ENCODE measurements at regions not wholly inside any gene's neighbourhood (a gene's known extent, or its start where the extent isn't known, plus 50 kb on each side); places are given as distances from the start of the nearest gene placed in this dataset.
"Not testable (repeated sequence)": the region's sequence is repeated elsewhere in the genome, so short reads cannot be mapped to it uniquely, and the experiment has no call there.

DNA sequence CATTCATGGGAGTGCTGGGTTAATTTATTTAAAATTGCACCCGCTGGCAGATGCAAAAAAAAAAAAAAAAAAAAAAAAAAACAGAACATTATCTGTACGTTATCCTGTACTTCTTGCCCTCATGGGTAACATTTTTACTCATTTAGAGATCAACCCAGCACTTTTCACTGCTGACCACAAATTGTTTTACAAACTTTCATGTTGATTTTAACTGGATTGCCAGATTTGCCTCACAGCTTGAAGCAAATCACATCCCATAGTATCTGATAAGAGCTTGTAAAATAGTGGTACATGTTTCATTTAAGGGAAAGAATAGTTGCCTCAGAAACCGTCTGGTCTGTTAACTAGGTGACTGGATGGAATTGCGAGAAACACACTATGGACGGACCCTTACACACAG is 640.8 kb downstream of the TRIML1 start:
- Histone ChIP-seq H3K9ac (ENCODE audit: low read depth, low read length) (no peak overlapping the region), H3K36me3 (ENCODE audit: insufficient read depth, low read length) (no peaks in the 10 kb centered on the region), H3K4me1 (ENCODE audit: insufficient read depth, low read length) (no peaks in the 10 kb centered on the region), H3K9me3 (ENCODE audit: control insufficient read depth, insufficient read depth, low read length) (no peaks in the 10 kb centered on the region)

- Histone ChIP-seq H3K4me1 (ENCODE audit: insufficient read depth, low read length) (no peaks in the 10 kb centered on the region), H3K9ac (ENCODE audit: low read depth, low read length) (no peak overlapping the region), H3K9me3 (ENCODE audit: control insufficient read depth, insufficient read depth, low read length) (no peaks in the 10 kb centered on the region), H3K36me3 (ENCODE audit: insufficient read depth, low read length) (no peaks in the 10 kb centered on the region)
Measured at GRCh38 chr4:188780686-188781085, 641.4 kb downstream of the TRIML1 start.

GRCh38 chr4:188781655-188782054 is 642.4 kb downstream of the TRIML1 start:
- H3K36me3 ChIP-seq (ENCODE audit: insufficient read depth, low read length): no peaks in the 10 kb centered on the region
- H3K9ac ChIP-seq (ENCODE audit: low read depth, low read length): no peak overlapping the region
- no peaks in the 10 kb centered on the region for H3K9me3 ChIP-seq (ENCODE audit: control insufficient read depth, insufficient read depth, low read length)

GRCh38 chr4:188783175-188783574 is 643.9 kb downstream of the TRIML1 start:
- Histone ChIP-seq H3K9ac (ENCODE audit: low read depth, low read length) (no peak overlapping the region), H3K36me3 (ENCODE audit: insufficient read depth, low read length) (no peaks in the 10 kb centered on the region), H3K9me3 (ENCODE audit: control insufficient read depth, insufficient read depth, low read length) (no peaks in the 10 kb centered on the region), H3K4me1 (ENCODE audit: insufficient read depth, low read length) (no peaks in the 10 kb centered on the region)

More at GRCh38 chr4:188781655-188782054, 642.4 kb downstream of the TRIML1 start:
- no peaks in the 10 kb centered on the region for H3K4me1 ChIP-seq (ENCODE audit: insufficient read depth, low read length)

DNA sequence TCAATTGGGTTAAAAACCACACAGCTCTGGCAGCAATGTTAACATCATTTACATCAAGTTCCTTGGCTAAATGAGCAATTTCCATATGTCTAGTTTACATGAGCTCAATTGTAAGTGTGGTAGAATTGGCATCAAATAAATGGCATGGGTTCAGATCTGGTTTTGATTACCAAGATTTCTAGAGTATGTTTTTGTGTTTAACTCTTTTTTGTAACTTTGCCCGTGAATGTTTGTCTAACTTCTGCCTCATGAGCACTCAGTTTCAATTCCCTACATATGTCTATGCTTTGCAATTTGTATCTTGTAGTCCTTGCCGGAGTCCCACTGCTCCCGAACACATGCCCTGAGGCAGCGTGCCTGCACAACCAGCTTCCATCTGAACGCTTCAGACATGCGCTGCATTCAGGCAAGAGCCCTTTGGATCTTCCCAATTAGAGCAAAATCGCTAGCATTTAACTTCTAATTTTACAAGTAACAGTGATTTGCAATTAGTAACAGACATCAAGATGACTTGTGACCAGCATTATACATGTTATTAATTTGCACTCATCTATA is 644.4 kb downstream of the TRIML1 start:
- no peaks in the 10 kb centered on the region for H3K4me1 ChIP-seq (ENCODE audit: insufficient read depth, low read length)
- no peaks in the 10 kb centered on the region for H3K9me3 ChIP-seq (ENCODE audit: control insufficient read depth, insufficient read depth, low read length)
- H3K36me3 ChIP-seq (ENCODE audit: insufficient read depth, low read length): no peaks in the 10 kb centered on the region
- no peak overlapping the region for H3K9ac ChIP-seq (ENCODE audit: low read depth, low read length)

DNA sequence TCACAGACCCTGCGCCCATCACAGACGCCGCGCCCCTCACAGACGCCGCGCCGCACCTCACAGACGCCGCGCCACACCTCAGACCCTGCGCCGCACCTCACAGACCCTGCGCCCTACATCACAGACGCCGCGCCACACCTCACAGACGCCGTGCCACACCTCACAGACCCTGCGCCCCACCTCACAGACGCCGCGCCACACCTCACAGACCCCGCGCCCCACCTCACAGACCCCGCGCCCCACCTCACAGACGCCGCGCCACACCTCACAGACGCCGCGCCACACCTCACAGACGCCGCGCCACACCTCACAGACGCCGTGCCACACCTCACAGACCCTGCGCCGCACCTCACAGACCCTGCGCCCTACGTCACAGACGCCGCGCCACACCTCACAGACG is 657.4 kb downstream of the TRIML1 start:
- not testable (repeated sequence) for H3K9me3 ChIP-seq (ENCODE audit: control insufficient read depth, insufficient read depth, low read length)

GRCh38 chr4:188797011-188797410 is 657.8 kb downstream of the TRIML1 start:
- H3K9me3 ChIP-seq (ENCODE audit: control insufficient read depth, insufficient read depth, low read length); H3K36me3 ChIP-seq (ENCODE audit: insufficient read depth, low read length); H3K4me1 ChIP-seq (ENCODE audit: insufficient read depth, low read length); H3K9ac ChIP-seq (ENCODE audit: low read depth, low read length): not testable (repeated sequence)

More for the DNA sequence above, 657.4 kb downstream of the TRIML1 start:
- H3K9ac ChIP-seq (ENCODE audit: low read depth, low read length); H3K4me1 ChIP-seq (ENCODE audit: insufficient read depth, low read length); H3K36me3 ChIP-seq (ENCODE audit: insufficient read depth, low read length): not testable (repeated sequence)

GRCh38 chr4:188804861-188805260 is 665.6 kb downstream of the TRIML1 start:
- Histone ChIP-seq H3K9me3 (ENCODE audit: control insufficient read depth, insufficient read depth, low read length) (no peaks in the 10 kb centered on the region), H3K36me3 (ENCODE audit: insufficient read depth, low read length) (no peaks in the 10 kb centered on the region), H3K4me1 (ENCODE audit: insufficient read depth, low read length) (no peaks in the 10 kb centered on the region), H3K9ac (ENCODE audit: low read depth, low read length) (no peak overlapping the region)

- no peaks in the 10 kb centered on the region for H3K36me3 ChIP-seq (ENCODE audit: insufficient read depth, low read length)
- H3K4me1 ChIP-seq (ENCODE audit: insufficient read depth, low read length): no peaks in the 10 kb centered on the region
- no peak overlapping the region for H3K9ac ChIP-seq (ENCODE audit: low read depth, low read length)
- no peaks in the 10 kb centered on the region for H3K9me3 ChIP-seq (ENCODE audit: control insufficient read depth, insufficient read depth, low read length)
Measured at GRCh38 chr4:188811121-188811520, 671.9 kb downstream of the TRIML1 start.

GRCh38 chr4:188812644-188813043 is 673.4 kb downstream of the TRIML1 start:
- H3K36me3 ChIP-seq (ENCODE audit: insufficient read depth, low read length): no peaks in the 10 kb centered on the region
- no peaks in the 10 kb centered on the region for H3K9me3 ChIP-seq (ENCODE audit: control insufficient read depth, insufficient read depth, low read length)
- H3K4me1 ChIP-seq (ENCODE audit: insufficient read depth, low read length): no peaks in the 10 kb centered on the region
- no peak overlapping the region for H3K9ac ChIP-seq (ENCODE audit: low read depth, low read length)

DNA sequence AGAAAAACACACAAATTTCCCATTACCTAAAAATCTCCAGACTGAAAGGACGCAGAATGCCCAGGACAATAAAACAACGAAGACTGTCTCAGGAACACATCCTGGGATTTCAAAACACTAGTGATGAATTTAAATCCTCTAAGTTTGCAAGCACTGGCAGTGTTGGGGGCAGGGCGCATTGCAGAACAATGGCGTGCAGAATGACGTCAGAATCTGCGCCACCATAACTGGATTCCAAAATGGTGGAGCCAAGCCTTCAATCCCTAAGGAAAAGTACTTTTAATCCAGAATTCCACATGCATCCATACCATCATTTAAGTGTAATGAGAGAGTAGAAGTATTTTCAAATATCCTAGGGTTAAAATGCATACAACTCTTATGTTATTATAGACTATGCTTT is 679.1 kb downstream of the TRIML1 start:
- no peaks in the 10 kb centered on the region for H3K9me3 ChIP-seq (ENCODE audit: control insufficient read depth, insufficient read depth, low read length)
- no peaks in the 10 kb centered on the region for H3K36me3 ChIP-seq (ENCODE audit: insufficient read depth, low read length)
- H3K4me1 ChIP-seq (ENCODE audit: insufficient read depth, low read length): peaks cover 14% of the 10 kb centered on the region
- H3K9ac ChIP-seq (ENCODE audit: low read depth, low read length): no peak overlapping the region

- Histone ChIP-seq H3K4me1 (ENCODE audit: insufficient read depth, low read length) (peaks cover 14% of the 10 kb centered on the region), H3K36me3 (ENCODE audit: insufficient read depth, low read length) (no peaks in the 10 kb centered on the region), H3K9me3 (ENCODE audit: control insufficient read depth, insufficient read depth, low read length) (no peaks in the 10 kb centered on the region), H3K9ac (ENCODE audit: low read depth, low read length) (no peak overlapping the region)
Measured at GRCh38 chr4:188819233-188819632, 680.0 kb downstream of the TRIML1 start.

DNA sequence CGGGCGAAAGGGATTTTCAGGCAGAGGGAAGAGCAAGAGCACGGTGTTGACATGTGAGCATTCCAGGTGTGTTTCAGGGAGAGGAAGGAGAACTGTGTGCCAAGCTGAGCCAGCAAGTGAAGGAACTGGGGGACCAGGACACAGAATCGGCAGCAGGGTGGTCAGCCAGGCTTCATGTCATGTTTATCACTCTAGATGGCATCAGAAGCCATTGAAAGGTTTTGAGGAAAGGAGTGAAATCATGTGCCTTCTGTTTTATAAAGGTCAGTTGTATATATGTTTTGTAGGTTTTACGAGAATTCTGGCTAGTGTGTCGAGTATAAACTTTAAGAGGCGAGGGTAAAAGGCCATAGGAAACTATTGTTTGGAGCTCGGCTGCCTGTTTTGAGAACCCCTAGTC is 682.3 kb downstream of the TRIML1 start:
- H3K4me1 ChIP-seq (ENCODE audit: insufficient read depth, low read length): peaks cover 14% of the 10 kb centered on the region
- H3K9ac ChIP-seq (ENCODE audit: low read depth, low read length): no peak overlapping the region
- no peaks in the 10 kb centered on the region for H3K9me3 ChIP-seq (ENCODE audit: control insufficient read depth, insufficient read depth, low read length)
- no peaks in the 10 kb centered on the region for H3K36me3 ChIP-seq (ENCODE audit: insufficient read depth, low read length)

DNA sequence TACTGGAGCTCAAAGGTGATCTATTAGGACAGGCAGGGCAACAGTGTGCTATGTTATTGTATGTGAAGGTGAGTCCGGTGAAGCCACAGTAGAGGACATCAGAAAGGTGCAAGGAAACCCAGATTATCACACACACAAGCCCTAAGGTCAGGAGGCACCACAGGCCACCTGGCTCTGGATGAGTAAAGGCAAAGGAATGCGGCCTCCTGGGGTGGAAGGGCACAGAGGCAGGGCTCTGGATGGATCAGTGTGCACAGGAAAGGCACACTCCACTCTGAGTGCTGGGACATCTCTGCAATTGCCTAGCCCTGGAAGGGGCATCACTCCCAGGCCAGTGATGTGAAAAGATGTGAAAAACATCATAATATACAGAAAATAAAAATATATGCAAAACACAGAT is 683.5 kb downstream of the TRIML1 start:
- Histone ChIP-seq H3K9ac (ENCODE audit: low read depth, low read length) (no peak overlapping the region), H3K36me3 (ENCODE audit: insufficient read depth, low read length) (no peaks in the 10 kb centered on the region), H3K4me1 (ENCODE audit: insufficient read depth, low read length) (peaks cover 14% of the 10 kb centered on the region), H3K9me3 (ENCODE audit: control insufficient read depth, insufficient read depth, low read length) (no peaks in the 10 kb centered on the region)

DNA sequence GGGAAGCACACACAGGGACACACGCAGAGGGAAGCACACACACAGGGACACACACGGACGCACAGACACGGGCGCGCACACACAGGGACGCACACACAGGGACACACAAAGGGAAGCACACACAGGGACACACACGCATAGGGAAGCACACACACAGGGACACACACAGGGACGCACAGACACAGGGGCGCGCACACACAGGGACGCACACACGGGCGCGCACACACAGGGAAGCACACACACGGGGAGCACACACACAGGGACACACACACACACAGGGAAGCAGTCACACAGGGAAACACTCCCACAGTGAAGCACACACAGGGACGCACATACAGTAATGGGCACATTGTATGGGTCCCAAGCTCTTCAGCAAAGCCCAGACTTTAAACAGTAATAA is 685.3 kb downstream of the TRIML1 start:
- Histone ChIP-seq H3K9ac (ENCODE audit: low read depth, low read length) (no peak overlapping the region), H3K9me3 (ENCODE audit: control insufficient read depth, insufficient read depth, low read length) (no peaks in the 10 kb centered on the region), H3K36me3 (ENCODE audit: insufficient read depth, low read length) (no peaks in the 10 kb centered on the region), H3K4me1 (ENCODE audit: insufficient read depth, low read length) (peaks cover 14% of the 10 kb centered on the region)

DNA sequence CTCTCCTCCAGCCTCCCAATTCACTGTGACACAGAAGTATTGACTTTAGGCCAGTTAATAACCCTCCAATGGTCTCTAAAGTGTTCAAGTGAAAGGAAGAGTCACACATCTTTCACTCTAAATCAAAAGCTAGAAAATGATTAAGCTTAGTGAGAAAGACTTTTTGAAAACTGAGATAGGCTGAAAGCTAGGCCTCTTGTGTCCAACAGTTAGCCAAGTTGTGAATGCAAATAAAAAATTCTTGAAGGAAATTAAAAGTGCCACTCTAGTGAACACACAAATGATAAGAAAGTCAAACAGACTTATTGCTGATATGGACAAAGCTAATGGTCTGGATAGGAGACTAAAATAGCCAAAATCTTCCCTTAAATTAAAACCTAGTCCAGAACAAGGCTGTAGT is 687.2 kb downstream of the TRIML1 start:
- Histone ChIP-seq H3K4me1 (ENCODE audit: insufficient read depth, low read length) (peaks cover 14% of the 10 kb centered on the region), H3K9me3 (ENCODE audit: control insufficient read depth, insufficient read depth, low read length) (no peaks in the 10 kb centered on the region), H3K9ac (ENCODE audit: low read depth, low read length) (no peak overlapping the region), H3K36me3 (ENCODE audit: insufficient read depth, low read length) (no peaks in the 10 kb centered on the region)
